Breast epithelium (tissue), 4 donors: ENCODE measurements at regions not wholly inside any gene's neighbourhood (a gene's known extent, or its start where the extent isn't known, plus 50 kb on each side); places are given as distances from the start of the nearest gene placed in this dataset.

Experiments
- DNase-seq, 2 donors: peaks; one replicate each; pipeline ENCODE4 v3.0.0-alpha.2; 2019; ENCODE audit warnings: low spot score in 2 of 2
- H3K27ac ChIP-seq, 2 donors: fragments of 200-600 bp; sonication (generic) in 1 of 2; one replicate each; pipeline ENCODE4 v1.5.1; 2016 to 2019; ENCODE audit warnings: mild to moderate bottlenecking in 1 of 2
- H3K27me3 ChIP-seq, 2 donors: fragments of 200-600 bp; sonication (generic) in 1 of 2; one replicate each; pipeline versions ENCODE4 v1.5.1 to v1.6.0; 2017 to 2019; ENCODE audit warnings: control low read depth in 1 of 2, mild to moderate bottlenecking in 1 of 2
- H3K36me3 ChIP-seq: fragments of 200-600 bp; one replicate; pipeline ENCODE4 v1.5.1; 2019
- H3K4me1 ChIP-seq, 2 donors: fragments of 200-600 bp; sonication (generic); one replicate each; pipeline ENCODE4 v1.5.1; 2016 to 2019; ENCODE audit warnings: control low read depth in 1 of 2
- H3K4me3 ChIP-seq, 3 donors: fragments of 200-600 bp; sonication (generic); 1 replicate in 2 of 3; 2 replicates in 1 of 3; pipeline ENCODE4 v1.5.1; 2016 to 2019; ENCODE audit warnings: mild to moderate bottlenecking in 3 of 3, moderate library complexity in 2 of 3
- H3K9me3 ChIP-seq, 2 donors: fragments of 200-600 bp; sonication (generic) in 1 of 2; one replicate each; pipeline ENCODE4 v1.5.1; 2016 to 2019; ENCODE audit warnings: control low read depth in 1 of 2
- CTCF ChIP-seq, 3 donors: fragments of 450-650 bp; IDR thresholded peaks; one replicate each; pipeline ENCODE4 v1.5.1; 2016 to 2017; ENCODE audit warnings: antibody characterized with exemption in 3 of 3, mild to moderate bottlenecking in 3 of 3, moderate library complexity in 3 of 3
- POLR2A ChIP-seq: fragments of 450-650 bp; IDR thresholded peaks from one replicate; pipeline ENCODE4 v1.6.1; 2016; ENCODE audit warnings: antibody characterized with exemption, mild to moderate bottlenecking, moderate library complexity
- POLR2AphosphoS5 ChIP-seq, 3 donors: sonication (generic); formaldehyde crosslinking; IDR thresholded peaks; one replicate each; pipeline ENCODE4 v1.6.1; 2017; ENCODE audit warnings: antibody characterized with exemption in 3 of 3
- intact Hi-C: fragments of 100-400 bp; cut with DNase I; formaldehyde crosslinking; loops from one replicate; pipeline ENCODE4 v1.15.1; 2023; ENCODE audit warnings: low total_unique reads

GRCh38 chr4:60745800-60746571 lies 454.1 kb upstream of the ADGRL3 start:
- H3K9me3 ChIP-seq = no peaks in the 10 kb centered on the region
- H3K4me3 ChIP-seq = no peak overlapping the region
- intact Hi-C loops = no loop called here
- H3K4me1 ChIP-seq = no peaks in the 10 kb centered on the region
- H3K36me3 ChIP-seq = no peaks in the 10 kb centered on the region
- TF ChIP-seq POLR2AphosphoS5 (IDR thresholded peaks at IDR 0.05) = no peak
- no peak for TF ChIP-seq CTCF (IDR thresholded peaks at IDR 0.05)
- TF ChIP-seq POLR2A = no peak
- H3K27ac ChIP-seq = no peak overlapping the region
- no peak for DNase-seq
- no peaks in the 10 kb centered on the region for H3K27me3 ChIP-seq

- no peak for DNase-seq
Measured at GRCh38 chr4:60750962-60751361, 449.2 kb upstream of the ADGRL3 start.

GRCh38 chr4:60757986-60758680 lies 442.0 kb upstream of the ADGRL3 start:
- H3K4me1 ChIP-seq = no peaks in the 10 kb centered on the region
- no peaks in the 10 kb centered on the region for H3K36me3 ChIP-seq
- no peak overlapping the region for H3K27ac ChIP-seq
- no peak overlapping the region for H3K4me3 ChIP-seq
- H3K27me3 ChIP-seq = no peaks in the 10 kb centered on the region
- DNase-seq = no peak
- intact Hi-C loops = no loop called here
- peaks cover 0 to 15% of the 10 kb centered on the region in 2 donors for H3K9me3 ChIP-seq
- TF ChIP-seq CTCF (IDR thresholded peaks at IDR 0.05) (no peak), POLR2A (no peak), POLR2AphosphoS5 (IDR thresholded peaks at IDR 0.05) (no peak)

More at GRCh38 chr4:60750962-60751361, 449.2 kb upstream of the ADGRL3 start:
- Histone ChIP-seq H3K9me3 (no peaks in the 10 kb centered on the region), H3K27me3 (no peaks in the 10 kb centered on the region), H3K36me3 (no peaks in the 10 kb centered on the region), H3K4me3 (no peak overlapping the region), H3K4me1 (no peaks in the 10 kb centered on the region), H3K27ac (no peak overlapping the region)
- intact Hi-C loops = no loop called here
- no peak for TF ChIP-seq POLR2A
- TF ChIP-seq POLR2AphosphoS5 (IDR thresholded peaks at IDR 0.05) = no peak

GRCh38 chr4:60759518-60760245 lies 440.4 kb upstream of the ADGRL3 start:
- Histone ChIP-seq H3K27ac (no peak overlapping the region), H3K36me3 (no peaks in the 10 kb centered on the region), H3K4me1 (no peaks in the 10 kb centered on the region), H3K9me3 (peaks cover 0 to 15% of the 10 kb centered on the region in 2 donors), H3K4me3 (no peak overlapping the region), H3K27me3 (no peaks in the 10 kb centered on the region)
- TF ChIP-seq POLR2A = no peak
- DNase-seq = no peak
- intact Hi-C loops = no loop called here

- Histone ChIP-seq H3K27ac (no peak overlapping the region), H3K4me3 (no peak overlapping the region), H3K9me3 (no peaks in the 10 kb centered on the region), H3K36me3 (no peaks in the 10 kb centered on the region), H3K4me1 (no peaks in the 10 kb centered on the region), H3K27me3 (no peaks in the 10 kb centered on the region)
- intact Hi-C loops = no loop called here
- TF ChIP-seq CTCF (IDR thresholded peaks at IDR 0.05) (no peak), POLR2A (no peak), POLR2AphosphoS5 (IDR thresholded peaks at IDR 0.05) (no peak)
- DNase-seq = no peak
Measured at GRCh38 chr4:60780874-60781273, 419.3 kb upstream of the ADGRL3 start.

- no peak overlapping the region for H3K4me3 ChIP-seq
- H3K27ac ChIP-seq = no peak overlapping the region
- no peaks in the 10 kb centered on the region for H3K9me3 ChIP-seq
- no peaks in the 10 kb centered on the region for H3K36me3 ChIP-seq
- no peak for TF ChIP-seq CTCF (IDR thresholded peaks at IDR 0.05)
- no peak for TF ChIP-seq POLR2A
- no peak for TF ChIP-seq POLR2AphosphoS5 (IDR thresholded peaks at IDR 0.05)
- intact Hi-C loops = no loop called here
- no peak for DNase-seq
- H3K4me1 ChIP-seq = no peaks in the 10 kb centered on the region
- no peaks in the 10 kb centered on the region for H3K27me3 ChIP-seq
Measured at GRCh38 chr4:60790608-60791007, 409.5 kb upstream of the ADGRL3 start.
